ENCODE measurements at regions not wholly inside any gene's neighbourhood (a gene's known extent, or its start where the extent isn't known, plus 50 kb on each side); places are given as distances from the start of the nearest gene placed in this dataset.

DNA sequence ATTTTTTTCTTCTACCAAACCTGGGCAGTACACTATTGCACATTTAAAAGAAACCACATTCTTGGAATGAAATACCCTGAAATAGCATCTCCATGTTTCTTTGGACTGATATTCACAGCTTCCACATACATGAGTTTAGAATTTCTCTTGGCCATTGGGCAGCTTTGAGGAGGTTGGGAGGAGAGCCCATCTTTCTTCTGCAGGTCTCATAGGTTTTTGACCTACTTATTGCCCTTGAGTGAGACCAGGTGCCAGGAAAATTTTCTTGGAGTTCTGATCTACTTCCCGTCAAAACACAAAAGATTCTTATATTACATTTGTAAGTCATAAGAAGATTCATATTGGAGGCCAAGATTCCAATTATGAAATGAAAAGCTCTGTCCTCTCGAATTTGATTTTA lies 212.0 kb downstream of the IBTK start:
- Histone ChIP-seq H3K9me3 (ENCODE audit: control insufficient read depth, insufficient read depth, low read depth, low read length) (no peaks in the 10 kb centered on the region), H3K4me3 (ENCODE audit: low read depth, low read length) (no peak overlapping the region), H3K27ac (ENCODE audit: low read depth, low read length) (no peak overlapping the region), H3K27me3 (ENCODE audit: control insufficient read depth, insufficient read depth, low read length) (no peaks in the 10 kb centered on the region), H3K4me1 (ENCODE audit: control insufficient read depth, insufficient read depth, low read length) (0 out of 2 replicates have a peak, but pooled peaks cover 4% of the 10 kb centered on the region), H3K36me3 (ENCODE audit: control insufficient read depth, insufficient read depth, low read length) (no peaks in the 10 kb centered on the region), H3K9ac (ENCODE audit: low read length) (no peak overlapping the region)

GRCh38 chr6:82033631-82034211 lies 213.8 kb downstream of the IBTK start:
- H3K27me3 ChIP-seq (ENCODE audit: control insufficient read depth, insufficient read depth, low read length), result no peaks in the 10 kb centered on the region
- H3K9ac ChIP-seq (ENCODE audit: low read length), result no peak overlapping the region
- H3K27ac ChIP-seq (ENCODE audit: low read depth, low read length), result no peak overlapping the region
- no peaks in the 10 kb centered on the region for H3K36me3 ChIP-seq (ENCODE audit: control insufficient read depth, insufficient read depth, low read length)
- no peak overlapping the region for H3K4me3 ChIP-seq (ENCODE audit: low read depth, low read length)
- no peaks in the 10 kb centered on the region for H3K9me3 ChIP-seq (ENCODE audit: control insufficient read depth, insufficient read depth, low read depth, low read length)
- H3K4me1 ChIP-seq (ENCODE audit: control insufficient read depth, insufficient read depth, low read length), result no peaks in the 10 kb centered on the region

DNA sequence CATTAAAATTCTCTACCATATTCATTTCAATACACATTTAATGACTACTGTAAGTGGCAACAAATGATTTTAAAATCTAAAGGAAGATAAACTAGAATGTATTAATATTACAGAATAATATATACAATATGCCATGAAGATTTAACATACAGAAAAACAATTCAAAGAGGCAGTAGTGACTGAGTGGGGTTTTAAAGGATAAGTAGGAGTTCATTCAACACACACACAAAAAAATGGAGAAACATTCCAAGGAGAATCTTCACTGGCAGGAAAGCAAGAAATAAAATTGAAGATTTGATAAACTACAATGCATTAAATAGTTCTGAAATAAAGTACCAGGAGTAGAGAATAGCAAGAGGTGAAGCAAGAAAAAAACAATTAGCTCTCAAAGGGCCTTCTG lies 215.1 kb downstream of the IBTK start:
- Histone ChIP-seq H3K9me3 (ENCODE audit: control insufficient read depth, insufficient read depth, low read depth, low read length) (no peaks in the 10 kb centered on the region), H3K4me1 (ENCODE audit: control insufficient read depth, insufficient read depth, low read length) (no peaks in the 10 kb centered on the region), H3K27ac (ENCODE audit: low read depth, low read length) (no peak overlapping the region), H3K27me3 (ENCODE audit: control insufficient read depth, insufficient read depth, low read length) (no peaks in the 10 kb centered on the region), H3K36me3 (ENCODE audit: control insufficient read depth, insufficient read depth, low read length) (no peaks in the 10 kb centered on the region), H3K9ac (ENCODE audit: low read length) (no peak overlapping the region), H3K4me3 (ENCODE audit: low read depth, low read length) (no peak overlapping the region)

GRCh38 chr6:82030761-82031503 lies 216.6 kb downstream of the IBTK start:
- no peaks in the 10 kb centered on the region for H3K9me3 ChIP-seq (ENCODE audit: control insufficient read depth, insufficient read depth, low read depth, low read length)
- no peaks in the 10 kb centered on the region for H3K27me3 ChIP-seq (ENCODE audit: control insufficient read depth, insufficient read depth, low read length)
- no peak overlapping the region for H3K27ac ChIP-seq (ENCODE audit: low read depth, low read length)
- H3K36me3 ChIP-seq (ENCODE audit: control insufficient read depth, insufficient read depth, low read length), result no peaks in the 10 kb centered on the region
- H3K4me3 ChIP-seq (ENCODE audit: low read depth, low read length), result no peak overlapping the region
- no peak overlapping the region for H3K9ac ChIP-seq (ENCODE audit: low read length)
- H3K4me1 ChIP-seq (ENCODE audit: control insufficient read depth, insufficient read depth, low read length), result no peaks in the 10 kb centered on the region

DNA sequence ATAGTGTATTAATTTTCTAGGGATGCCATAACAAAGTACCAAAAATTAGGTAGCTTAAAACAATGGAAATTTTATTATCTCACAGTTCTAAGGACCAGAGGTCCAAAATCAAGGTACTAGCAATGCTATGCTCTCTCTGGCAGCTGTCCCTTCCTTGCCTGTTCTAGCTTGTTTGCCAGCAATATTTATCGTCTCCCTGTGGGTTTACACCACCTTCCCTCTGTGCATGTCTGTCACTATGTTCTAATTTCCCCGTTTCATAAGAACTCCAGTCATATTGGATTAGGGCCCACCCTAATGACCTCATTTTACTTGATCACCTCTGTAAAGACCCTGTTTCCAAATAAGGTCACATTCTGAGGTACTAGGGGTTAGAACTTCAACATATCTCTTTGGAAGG lies 217.2 kb downstream of the IBTK start:
- Histone ChIP-seq H3K4me3 (ENCODE audit: low read depth, low read length) (no peak overlapping the region), H3K27me3 (ENCODE audit: control insufficient read depth, insufficient read depth, low read length) (no peaks in the 10 kb centered on the region), H3K27ac (ENCODE audit: low read depth, low read length) (no peak overlapping the region), H3K9me3 (ENCODE audit: control insufficient read depth, insufficient read depth, low read depth, low read length) (no peaks in the 10 kb centered on the region), H3K9ac (ENCODE audit: low read length) (no peak overlapping the region), H3K4me1 (ENCODE audit: control insufficient read depth, insufficient read depth, low read length) (no peaks in the 10 kb centered on the region), H3K36me3 (ENCODE audit: control insufficient read depth, insufficient read depth, low read length) (no peaks in the 10 kb centered on the region)

- H3K4me1 ChIP-seq (ENCODE audit: control insufficient read depth, insufficient read depth, low read length), result peaks cover 7% of the 10 kb centered on the region; the same call in 1 of the 2 replicates
- H3K9me3 ChIP-seq (ENCODE audit: control insufficient read depth, insufficient read depth, low read depth, low read length), result no peaks in the 10 kb centered on the region
- no peaks in the 10 kb centered on the region for H3K36me3 ChIP-seq (ENCODE audit: control insufficient read depth, insufficient read depth, low read length)
- H3K27me3 ChIP-seq (ENCODE audit: control insufficient read depth, insufficient read depth, low read length), result no peaks in the 10 kb centered on the region
- H3K9ac ChIP-seq (ENCODE audit: low read length), result no peak overlapping the region
- H3K27ac ChIP-seq (ENCODE audit: low read depth, low read length), result no peak overlapping the region
- H3K4me3 ChIP-seq (ENCODE audit: low read depth, low read length), result no peak overlapping the region
These were observed 222.3 kb downstream of the IBTK start for GRCh38 chr6:82025271-82025670.

DNA sequence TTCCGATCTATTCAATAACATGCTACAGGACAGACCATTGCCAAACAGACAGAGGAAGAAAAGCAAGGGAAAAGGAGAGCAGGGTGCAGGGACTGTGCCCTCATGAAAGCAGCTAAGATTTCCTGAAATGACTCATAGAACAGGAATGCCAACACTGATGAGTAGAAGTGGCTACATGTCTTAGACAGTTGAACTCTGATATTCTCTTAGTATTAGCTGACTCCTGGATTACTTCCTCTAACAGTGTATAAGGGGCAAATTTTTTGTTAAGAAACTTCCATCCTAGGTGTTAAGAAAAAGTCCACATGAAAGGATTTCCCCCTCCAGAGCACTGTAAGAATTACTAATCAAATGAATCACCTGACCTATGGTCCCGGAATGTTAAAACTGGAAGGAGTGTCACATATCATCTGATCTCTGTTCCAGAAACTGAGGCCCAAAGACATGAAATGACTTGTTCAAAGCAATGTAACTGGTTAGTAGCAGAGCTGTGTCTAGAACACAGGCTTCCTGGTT lies 224.9 kb downstream of the IBTK start:
- no peak overlapping the region for H3K9ac ChIP-seq (ENCODE audit: low read length)
- H3K4me3 ChIP-seq (ENCODE audit: low read depth, low read length), result no peak overlapping the region
- H3K9me3 ChIP-seq (ENCODE audit: control insufficient read depth, insufficient read depth, low read depth, low read length), result no peaks in the 10 kb centered on the region
- no peaks in the 10 kb centered on the region for H3K27me3 ChIP-seq (ENCODE audit: control insufficient read depth, insufficient read depth, low read length)
- no peak overlapping the region for H3K27ac ChIP-seq (ENCODE audit: low read depth, low read length)
- peaks cover 7% of the 10 kb centered on the region; the same call in 1 of the 2 replicates for H3K4me1 ChIP-seq (ENCODE audit: control insufficient read depth, insufficient read depth, low read length)
- no peaks in the 10 kb centered on the region for H3K36me3 ChIP-seq (ENCODE audit: control insufficient read depth, insufficient read depth, low read length)

DNA sequence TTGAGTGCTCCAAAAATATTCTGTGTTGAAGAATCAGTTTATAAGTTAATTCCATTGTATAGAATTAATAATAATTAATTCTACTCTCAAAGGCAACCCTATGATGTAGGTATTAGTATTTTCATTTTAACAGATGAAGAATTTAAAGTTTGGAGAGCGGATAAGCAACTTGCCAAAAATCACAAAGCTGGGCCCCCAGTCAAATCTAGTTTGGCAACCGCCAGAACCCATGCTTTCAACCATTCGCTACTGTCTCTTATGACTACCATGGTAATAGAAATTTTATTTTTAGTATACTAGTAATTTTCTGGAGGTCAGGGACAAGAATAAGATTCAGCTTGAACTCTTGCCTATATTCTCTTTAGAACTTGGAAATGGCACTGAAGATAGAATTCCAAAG lies 229.8 kb downstream of the IBTK start:
- Histone ChIP-seq H3K9ac (ENCODE audit: low read length) (no peak overlapping the region), H3K4me3 (ENCODE audit: low read depth, low read length) (no peak overlapping the region), H3K4me1 (ENCODE audit: control insufficient read depth, insufficient read depth, low read length) (peaks cover 13% of the 10 kb centered on the region; the same call in 1 of the 2 replicates), H3K9me3 (ENCODE audit: control insufficient read depth, insufficient read depth, low read depth, low read length) (no peaks in the 10 kb centered on the region), H3K27me3 (ENCODE audit: control insufficient read depth, insufficient read depth, low read length) (no peaks in the 10 kb centered on the region), H3K27ac (ENCODE audit: low read depth, low read length) (no peak overlapping the region), H3K36me3 (ENCODE audit: control insufficient read depth, insufficient read depth, low read length) (no peaks in the 10 kb centered on the region)

GRCh38 chr6:82017288-82017687 lies 230.3 kb downstream of the IBTK start:
- Histone ChIP-seq H3K9ac (ENCODE audit: low read length) (no peak overlapping the region), H3K27ac (ENCODE audit: low read depth, low read length) (no peak overlapping the region)

DNA sequence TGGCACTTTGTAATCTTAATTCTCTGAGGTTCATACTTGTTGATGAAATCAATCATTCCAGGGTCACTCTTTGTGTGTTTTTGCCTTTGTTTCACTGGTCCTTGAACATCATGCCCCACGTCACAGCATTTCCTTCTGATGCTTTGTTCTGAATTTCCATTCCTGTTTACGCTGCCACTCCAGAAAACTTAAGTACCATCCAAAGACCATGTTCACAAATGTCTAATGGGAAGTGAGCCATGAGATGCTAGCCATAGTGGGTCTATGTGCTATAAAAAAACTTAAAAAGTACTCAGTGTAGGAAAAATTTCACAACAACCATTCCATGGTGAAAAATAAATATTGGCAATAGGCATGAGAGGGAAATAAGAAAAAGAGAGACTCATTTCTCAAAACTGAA lies 232.0 kb downstream of the IBTK start:
- Histone ChIP-seq H3K4me3 (ENCODE audit: low read depth, low read length) (no peak overlapping the region), H3K27ac (ENCODE audit: low read depth, low read length) (no peak overlapping the region), H3K27me3 (ENCODE audit: control insufficient read depth, insufficient read depth, low read length) (no peaks in the 10 kb centered on the region), H3K36me3 (ENCODE audit: control insufficient read depth, insufficient read depth, low read length) (no peaks in the 10 kb centered on the region), H3K9ac (ENCODE audit: low read length) (no peak overlapping the region), H3K9me3 (ENCODE audit: control insufficient read depth, insufficient read depth, low read depth, low read length) (no peaks in the 10 kb centered on the region), H3K4me1 (ENCODE audit: control insufficient read depth, insufficient read depth, low read length) (peaks cover 7% of the 10 kb centered on the region; the same call in 1 of the 2 replicates)

More at GRCh38 chr6:82017288-82017687, 230.3 kb downstream of the IBTK start:
- no peaks in the 10 kb centered on the region for H3K9me3 ChIP-seq (ENCODE audit: control insufficient read depth, insufficient read depth, low read depth, low read length)
- peaks cover 9% of the 10 kb centered on the region; the same call in 1 of the 2 replicates for H3K4me1 ChIP-seq (ENCODE audit: control insufficient read depth, insufficient read depth, low read length)
- no peaks in the 10 kb centered on the region for H3K27me3 ChIP-seq (ENCODE audit: control insufficient read depth, insufficient read depth, low read length)
- H3K36me3 ChIP-seq (ENCODE audit: control insufficient read depth, insufficient read depth, low read length), result no peaks in the 10 kb centered on the region
- H3K4me3 ChIP-seq (ENCODE audit: low read depth, low read length), result no peak overlapping the region

GRCh38 chr6:82015043-82015442 lies 232.5 kb downstream of the IBTK start:
- no peaks in the 10 kb centered on the region for H3K36me3 ChIP-seq (ENCODE audit: control insufficient read depth, insufficient read depth, low read length)
- H3K27me3 ChIP-seq (ENCODE audit: control insufficient read depth, insufficient read depth, low read length), result no peaks in the 10 kb centered on the region
- H3K4me3 ChIP-seq (ENCODE audit: low read depth, low read length), result no peak overlapping the region
- H3K4me1 ChIP-seq (ENCODE audit: control insufficient read depth, insufficient read depth, low read length), result peaks cover 7% of the 10 kb centered on the region; the same call in 1 of the 2 replicates
- no peak overlapping the region for H3K27ac ChIP-seq (ENCODE audit: low read depth, low read length)
- H3K9ac ChIP-seq (ENCODE audit: low read length), result no peak overlapping the region
- no peaks in the 10 kb centered on the region for H3K9me3 ChIP-seq (ENCODE audit: control insufficient read depth, insufficient read depth, low read depth, low read length)
